ENCODE measurements at regions not wholly inside any gene's neighbourhood (a gene's known extent, or its start where the extent isn't known, plus 50 kb on each side); places are given as distances from the start of the nearest gene placed in this dataset.
"Not testable (repeated sequence)": the region's sequence is repeated elsewhere in the genome, so short reads cannot be mapped to it uniquely, and the experiment has no call there.

GRCh38 chr4:186805020-186805820, 81.6 kb upstream of the FAT1 start:
- Histone ChIP-seq H3K4me1 (ENCODE audit: control insufficient read depth, insufficient read depth, low read length, poor library complexity, severe bottlenecking) (peaks cover 5% of the 10 kb centered on the region), H3K27ac (ENCODE audit: low read depth, low read length, severe bottlenecking) (no peak overlapping the region), H3K36me3 (ENCODE audit: control insufficient read depth, insufficient read depth, low read length) (no peaks in the 10 kb centered on the region), H3K9me3 (ENCODE audit: control insufficient read depth, low read length) (no peaks in the 10 kb centered on the region), H3K4me3 (ENCODE audit: extremely low read depth, insufficient read depth, low read length, poor library complexity, severe bottlenecking) (no peak overlapping the region)
- WGBS, 2 experiments (ENCODE audit: insufficient coverage in 2 of 2), result 69 to 95% methylated on average over 1 to 4 of the region's 6 CpGs

- H3K9me3 ChIP-seq (ENCODE audit: control insufficient read depth, low read length); H3K4me1 ChIP-seq (ENCODE audit: control insufficient read depth, insufficient read depth, low read length, poor library complexity, severe bottlenecking); H3K36me3 ChIP-seq (ENCODE audit: control insufficient read depth, insufficient read depth, low read length); H3K4me3 ChIP-seq (ENCODE audit: extremely low read depth, insufficient read depth, low read length, poor library complexity, severe bottlenecking); H3K27ac ChIP-seq (ENCODE audit: low read depth, low read length, severe bottlenecking): not testable (repeated sequence)
- 86 to 88% methylated on average over 2 of the region's 5 CpGs for WGBS, 2 experiments (ENCODE audit: insufficient coverage in 2 of 2)
Measured at GRCh38 chr4:186805917-186806316, 82.3 kb upstream of the FAT1 start.

GRCh38 chr4:186806679-186807421, 83.2 kb upstream of the FAT1 start:
- 67 to 83% methylated on average over 1 to 2 of the region's 7 CpGs for WGBS, 2 experiments (ENCODE audit: insufficient coverage in 2 of 2)
- Histone ChIP-seq H3K4me1 (ENCODE audit: control insufficient read depth, insufficient read depth, low read length, poor library complexity, severe bottlenecking) (peaks cover 5% of the 10 kb centered on the region), H3K9me3 (ENCODE audit: control insufficient read depth, low read length) (peaks cover 5% of the 10 kb centered on the region), H3K36me3 (ENCODE audit: control insufficient read depth, insufficient read depth, low read length) (no peaks in the 10 kb centered on the region), H3K4me3 (ENCODE audit: extremely low read depth, insufficient read depth, low read length, poor library complexity, severe bottlenecking) (no peak overlapping the region), H3K27ac (ENCODE audit: low read depth, low read length, severe bottlenecking) (no peak overlapping the region)

- no peak overlapping the region for H3K4me3 ChIP-seq (ENCODE audit: extremely low read depth, insufficient read depth, low read length, poor library complexity, severe bottlenecking)
- H3K27ac ChIP-seq (ENCODE audit: low read depth, low read length, severe bottlenecking), result no peak overlapping the region
- 88 to 98% methylated on average over 5 to 6 of the region's 7 CpGs for WGBS, 2 experiments (ENCODE audit: insufficient coverage in 2 of 2)
- H3K4me1 ChIP-seq (ENCODE audit: control insufficient read depth, insufficient read depth, low read length, poor library complexity, severe bottlenecking), result peaks cover 5% of the 10 kb centered on the region
- H3K9me3 ChIP-seq (ENCODE audit: control insufficient read depth, low read length), result peaks cover 5% of the 10 kb centered on the region
- H3K36me3 ChIP-seq (ENCODE audit: control insufficient read depth, insufficient read depth, low read length), result no peaks in the 10 kb centered on the region
Measured at GRCh38 chr4:186807808-186808629, 84.4 kb upstream of the FAT1 start.

GRCh38 chr4:186808630-186809018, 85.0 kb upstream of the FAT1 start:
- WGBS, 2 experiments (ENCODE audit: insufficient coverage in 2 of 2), result 83 to 88% methylated on average over 2 to 3 of the region's 7 CpGs
- Histone ChIP-seq H3K27ac (ENCODE audit: low read depth, low read length, severe bottlenecking) (no peak overlapping the region), H3K4me3 (ENCODE audit: extremely low read depth, insufficient read depth, low read length, poor library complexity, severe bottlenecking) (no peak overlapping the region), H3K4me1 (ENCODE audit: control insufficient read depth, insufficient read depth, low read length, poor library complexity, severe bottlenecking) (peaks cover 5% of the 10 kb centered on the region), H3K9me3 (ENCODE audit: control insufficient read depth, low read length) (peaks cover 5% of the 10 kb centered on the region), H3K36me3 (ENCODE audit: control insufficient read depth, insufficient read depth, low read length) (no peaks in the 10 kb centered on the region)

GRCh38 chr4:186809070-186809469, 85.4 kb upstream of the FAT1 start:
- Histone ChIP-seq H3K4me3 (ENCODE audit: extremely low read depth, insufficient read depth, low read length, poor library complexity, severe bottlenecking) (no peak overlapping the region), H3K4me1 (ENCODE audit: control insufficient read depth, insufficient read depth, low read length, poor library complexity, severe bottlenecking) (peaks cover 5% of the 10 kb centered on the region), H3K27ac (ENCODE audit: low read depth, low read length, severe bottlenecking) (no peak overlapping the region), H3K9me3 (ENCODE audit: control insufficient read depth, low read length) (peaks cover 5% of the 10 kb centered on the region), H3K36me3 (ENCODE audit: control insufficient read depth, insufficient read depth, low read length) (no peaks in the 10 kb centered on the region)
- 82 to 83% methylated on average over 2 of the region's 2 CpGs for WGBS, 2 experiments (ENCODE audit: insufficient coverage in 2 of 2)

GRCh38 chr4:186810613-186811150, 87.0 kb upstream of the FAT1 start:
- Histone ChIP-seq H3K27ac (ENCODE audit: low read depth, low read length, severe bottlenecking) (no peak overlapping the region), H3K4me1 (ENCODE audit: control insufficient read depth, insufficient read depth, low read length, poor library complexity, severe bottlenecking) (peaks cover 5% of the 10 kb centered on the region), H3K4me3 (ENCODE audit: extremely low read depth, insufficient read depth, low read length, poor library complexity, severe bottlenecking) (no peak overlapping the region), H3K9me3 (ENCODE audit: control insufficient read depth, low read length) (peaks cover 5% of the 10 kb centered on the region), H3K36me3 (ENCODE audit: control insufficient read depth, insufficient read depth, low read length) (no peaks in the 10 kb centered on the region)
- 75 to 79% methylated on average over 3 of the region's 3 CpGs for WGBS, 2 experiments (ENCODE audit: insufficient coverage in 2 of 2)

GRCh38 chr4:186812592-186812991, 88.9 kb upstream of the FAT1 start:
- no peaks in the 10 kb centered on the region for H3K36me3 ChIP-seq (ENCODE audit: control insufficient read depth, insufficient read depth, low read length)
- no peak overlapping the region for H3K4me3 ChIP-seq (ENCODE audit: extremely low read depth, insufficient read depth, low read length, poor library complexity, severe bottlenecking)
- peaks cover 5% of the 10 kb centered on the region for H3K4me1 ChIP-seq (ENCODE audit: control insufficient read depth, insufficient read depth, low read length, poor library complexity, severe bottlenecking)
- H3K27ac ChIP-seq (ENCODE audit: low read depth, low read length, severe bottlenecking), result no peak overlapping the region
- H3K9me3 ChIP-seq (ENCODE audit: control insufficient read depth, low read length), result peaks cover 5% of the 10 kb centered on the region

GRCh38 chr4:186813377-186814068, 89.9 kb upstream of the FAT1 start:
- WGBS, 2 experiments (ENCODE audit: insufficient coverage in 2 of 2), result 88% methylated on average over 1 of the region's 3 CpGs; no CpG with 5 or more reads in 1 of the 2 experiments
- Histone ChIP-seq H3K9me3 (ENCODE audit: control insufficient read depth, low read length) (peaks cover 5% of the 10 kb centered on the region), H3K36me3 (ENCODE audit: control insufficient read depth, insufficient read depth, low read length) (no peaks in the 10 kb centered on the region), H3K4me3 (ENCODE audit: extremely low read depth, insufficient read depth, low read length, poor library complexity, severe bottlenecking) (no peak overlapping the region), H3K27ac (ENCODE audit: low read depth, low read length, severe bottlenecking) (no peak overlapping the region), H3K4me1 (ENCODE audit: control insufficient read depth, insufficient read depth, low read length, poor library complexity, severe bottlenecking) (peaks cover 2% of the 10 kb centered on the region)

GRCh38 chr4:186814535-186815070, 90.9 kb upstream of the FAT1 start:
- Histone ChIP-seq H3K27ac (ENCODE audit: low read depth, low read length, severe bottlenecking) (no peak overlapping the region), H3K9me3 (ENCODE audit: control insufficient read depth, low read length) (peaks cover 5% of the 10 kb centered on the region), H3K36me3 (ENCODE audit: control insufficient read depth, insufficient read depth, low read length) (no peaks in the 10 kb centered on the region), H3K4me3 (ENCODE audit: extremely low read depth, insufficient read depth, low read length, poor library complexity, severe bottlenecking) (no peak overlapping the region), H3K4me1 (ENCODE audit: control insufficient read depth, insufficient read depth, low read length, poor library complexity, severe bottlenecking) (no peaks in the 10 kb centered on the region)
- WGBS, 2 experiments (ENCODE audit: insufficient coverage in 2 of 2), result no CpG with 5 or more reads among the region's 2 CpGs
